NCI-H2107 (cell line): ENCODE measurements at regions not wholly inside any gene's neighbourhood (a gene's known extent, or its start where the extent isn't known, plus 50 kb on each side); places are given as distances from the start of the nearest gene placed in this dataset.

Experiments used
- DNase-seq: peaks from one replicate; lab custom pipeline; 2025; lab: John Stamatoyannopoulos, UW

DNA sequence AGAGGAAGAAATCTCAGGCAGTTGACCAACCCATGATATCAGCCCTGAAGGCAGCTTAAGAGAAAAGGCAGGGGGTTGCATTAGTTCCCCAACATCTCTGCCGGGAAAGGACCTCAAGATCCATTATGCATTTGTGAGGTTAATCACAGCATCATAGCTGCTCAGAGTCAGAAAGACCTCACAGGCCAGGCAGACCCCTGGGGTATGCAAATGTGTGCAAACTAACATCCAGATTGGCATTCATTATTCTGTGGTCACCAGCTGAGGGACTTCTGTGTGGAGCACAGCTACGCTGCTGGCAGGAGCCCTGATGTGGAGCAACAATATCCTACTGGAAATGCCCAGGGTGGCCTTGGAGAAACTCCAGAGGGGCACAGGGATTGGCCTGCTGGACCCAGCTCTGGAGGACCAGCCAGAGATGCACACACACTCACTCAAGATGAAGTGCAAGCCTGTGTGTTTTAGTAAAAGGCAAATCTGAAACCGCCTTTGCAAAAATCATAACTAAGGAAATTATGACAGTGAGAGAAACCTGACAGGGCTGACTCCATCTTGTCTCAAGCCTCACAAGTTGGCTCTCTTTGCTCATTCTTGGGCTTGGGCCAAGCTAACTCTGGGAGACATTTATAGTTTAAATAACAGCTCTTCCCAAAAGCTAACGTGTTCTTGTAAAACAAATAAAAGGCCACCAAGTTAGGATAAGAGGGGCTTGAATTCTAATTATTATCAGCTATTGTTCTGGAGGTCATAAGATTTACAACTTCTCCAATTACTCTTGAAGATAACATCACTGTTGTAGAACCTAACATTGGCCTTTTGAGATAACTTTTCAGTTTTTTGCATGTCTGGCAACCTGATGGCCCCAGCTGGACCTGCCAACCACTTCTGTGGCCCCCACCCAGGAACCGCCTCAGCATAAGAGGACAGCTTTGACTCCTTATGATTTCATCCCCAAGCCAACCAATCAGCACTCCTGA is 257.1 kb downstream of the UACA start:
- DNase-seq: no peak

GRCh38 chr15:70505411-70505919 is 257.9 kb downstream of the UACA start:
- no peak for DNase-seq

GRCh38 chr15:70504988-70505387 is 258.4 kb downstream of the UACA start:
- DNase-seq: no peak

DNA sequence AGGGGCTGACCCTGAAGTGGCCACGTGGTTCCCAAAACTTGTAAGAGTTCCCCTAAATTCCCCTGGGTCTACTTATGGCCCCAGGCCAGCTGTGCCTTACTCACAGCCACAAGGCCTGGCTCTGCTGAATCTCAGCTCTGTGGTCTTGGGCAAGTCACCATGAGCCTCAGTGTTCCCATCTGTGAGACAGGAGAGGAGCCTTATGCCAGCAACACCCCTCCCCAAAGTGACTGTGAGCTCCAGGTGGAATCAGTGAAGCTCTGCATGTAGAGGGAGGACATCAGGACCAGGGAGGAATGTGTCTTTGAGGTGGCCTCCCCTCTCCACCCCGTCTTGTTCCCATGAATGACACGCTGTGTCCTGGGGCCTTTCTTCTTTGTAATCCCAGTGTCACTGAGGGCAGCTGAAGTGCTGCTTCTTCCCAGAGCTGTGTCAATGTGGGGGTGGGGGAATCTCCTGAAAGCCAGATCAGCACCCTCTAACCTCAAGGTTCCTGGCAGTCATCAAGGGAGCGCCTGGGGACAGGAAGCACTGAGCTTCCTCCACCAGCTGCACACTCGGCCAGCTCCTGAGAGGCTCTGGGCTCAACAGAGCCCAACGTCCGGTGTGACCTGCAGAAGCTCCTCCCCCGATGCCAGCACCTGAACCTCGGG is 258.9 kb downstream of the UACA start:
- no peak for DNase-seq

DNA sequence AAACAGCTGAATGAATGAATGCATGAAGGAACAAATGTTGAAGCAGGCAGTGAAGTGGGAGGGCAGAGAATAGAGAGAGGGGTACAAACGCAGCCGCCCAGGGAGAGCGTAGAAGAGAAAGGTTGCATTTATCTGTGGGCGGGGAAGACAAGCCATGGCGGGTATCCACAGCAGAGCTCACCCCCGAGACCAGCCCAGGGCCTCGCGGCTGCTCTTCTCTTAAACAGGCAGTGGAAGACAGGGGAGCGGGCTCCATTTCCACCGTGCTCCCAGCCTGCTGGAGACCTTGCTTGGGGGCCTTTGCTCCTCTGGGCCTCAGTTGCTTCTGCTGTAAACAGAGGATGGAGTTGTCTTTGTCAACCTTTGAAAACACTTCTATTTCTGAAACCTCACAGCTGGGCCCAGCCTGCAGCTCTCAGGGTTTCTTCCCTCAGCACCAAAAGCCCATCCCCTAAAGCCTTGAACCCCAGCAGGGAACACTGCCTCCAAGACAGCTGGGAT is 259.5 kb downstream of the UACA start:
- no peak for DNase-seq

- no peak for DNase-seq
Measured at GRCh38 chr15:70503073-70503745, 260.1 kb downstream of the UACA start.

- no peak for DNase-seq
Measured at GRCh38 chr15:70502529-70502928, 260.8 kb downstream of the UACA start.

DNA sequence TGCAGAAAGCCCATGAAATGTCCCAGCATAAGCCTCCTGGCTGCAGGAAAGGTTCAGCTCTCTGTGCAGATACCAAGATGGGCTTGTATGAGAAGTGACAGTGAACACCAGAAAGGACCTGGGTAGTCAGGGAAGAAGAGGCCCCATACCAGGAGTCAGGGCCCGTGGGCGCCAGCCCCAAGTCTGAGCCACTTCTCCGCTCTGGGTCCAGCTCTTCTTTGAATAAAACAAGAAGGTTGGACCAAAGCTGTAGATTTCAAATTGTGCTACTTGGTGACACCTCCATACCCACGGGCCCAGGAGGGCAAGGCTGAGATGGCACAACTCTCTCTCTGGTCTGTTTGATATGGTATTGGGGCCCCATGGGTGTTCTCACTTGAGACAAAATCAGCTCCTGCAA is 261.5 kb downstream of the UACA start:
- DNase-seq: no peak

- DNase-seq: no peak
Measured at GRCh38 chr15:70501121-70501727, 262.1 kb downstream of the UACA start.

DNA sequence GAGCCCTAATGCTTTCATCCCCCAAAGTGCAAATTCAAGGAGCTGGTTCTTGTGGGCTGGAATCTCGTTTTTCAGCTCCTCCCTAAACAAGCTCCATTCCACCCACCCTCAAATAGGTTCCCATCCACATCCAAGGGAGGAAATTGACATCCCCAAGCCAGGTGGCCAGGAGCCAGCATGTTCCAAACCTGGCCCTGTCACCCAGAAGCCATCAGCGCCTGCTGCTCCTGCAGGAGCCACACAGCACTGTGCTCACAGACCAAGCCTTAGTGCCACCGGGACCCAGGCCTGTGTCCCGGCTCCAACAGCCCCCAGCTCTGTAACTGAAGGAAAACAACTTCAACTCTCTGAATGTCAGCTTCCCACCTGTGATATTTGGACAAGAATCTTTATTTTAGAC is 263.6 kb downstream of the UACA start:
- no peak for DNase-seq

DNA sequence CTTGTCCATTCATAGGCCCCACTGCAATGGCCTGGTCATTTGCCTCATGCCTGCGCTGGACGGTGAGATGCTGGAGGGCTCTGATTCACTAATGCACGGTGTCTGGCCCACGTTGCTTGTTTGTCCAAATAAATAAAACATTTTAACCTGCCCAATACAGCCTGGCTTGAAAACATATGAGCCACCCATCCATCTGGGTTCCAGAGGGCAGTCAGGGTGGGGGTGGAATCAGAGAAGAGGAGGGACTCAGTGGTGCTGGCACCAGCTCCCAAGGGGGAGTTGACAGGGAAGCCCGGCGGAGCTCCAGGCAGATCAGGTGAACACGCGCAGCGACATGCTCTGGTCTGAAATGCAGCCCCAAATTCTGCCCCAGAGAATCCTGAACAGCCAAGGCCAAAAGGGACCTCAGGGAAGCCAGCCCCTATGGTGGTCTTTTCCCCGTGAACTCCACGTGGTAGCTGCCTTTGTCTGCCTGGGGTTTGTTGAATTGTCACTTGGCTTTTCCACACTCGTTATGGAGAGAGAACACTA is 265.2 kb downstream of the UACA start:
- no peak for DNase-seq

- no peak for DNase-seq
Measured at GRCh38 chr15:70497661-70498060, 265.7 kb downstream of the UACA start.

- DNase-seq: no peak
Measured at GRCh38 chr15:70495991-70496599, 267.3 kb downstream of the UACA start.

DNA sequence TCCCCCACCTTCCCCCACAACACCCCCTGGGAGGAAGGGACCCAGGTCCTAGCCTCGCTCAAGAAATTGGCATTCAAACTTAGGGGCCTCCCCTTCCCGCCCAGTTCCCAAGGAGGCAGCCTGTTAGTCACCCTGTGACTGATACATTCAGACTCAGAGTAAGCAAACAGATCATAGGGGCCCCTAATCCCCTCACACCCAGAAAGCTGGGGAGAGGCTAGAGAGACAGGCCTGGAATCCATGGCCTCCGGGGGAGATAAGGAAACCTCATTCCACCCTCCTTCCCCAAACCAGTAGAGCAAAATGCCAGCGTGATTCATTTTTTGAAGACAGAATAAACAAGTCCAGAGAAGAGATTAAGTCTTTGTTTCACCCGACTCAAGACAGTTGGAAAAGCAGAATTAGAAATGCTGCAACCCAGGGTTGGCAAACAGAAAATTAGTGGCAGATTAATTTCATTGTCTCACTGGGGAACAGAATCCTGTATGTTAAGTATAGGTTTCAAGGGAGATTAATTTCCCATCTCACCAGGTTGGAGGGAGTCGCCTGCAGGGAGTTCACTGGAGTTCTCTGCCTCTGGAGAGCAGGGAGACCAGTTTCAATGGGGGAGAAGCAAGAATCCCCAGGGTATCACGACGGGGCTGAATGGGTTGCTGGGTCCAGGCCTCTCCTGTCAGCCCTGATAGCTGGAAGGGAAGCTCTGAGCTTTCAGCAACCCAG is 268.3 kb downstream of the UACA start:
- no peak for DNase-seq

- DNase-seq: no peak
Measured at GRCh38 chr15:70494517-70494851, 268.9 kb downstream of the UACA start.

- no peak for DNase-seq
Measured at GRCh38 chr15:70493787-70494516, 269.4 kb downstream of the UACA start.

GRCh38 chr15:70493376-70493775 is 270.0 kb downstream of the UACA start:
- DNase-seq: no peak

DNA sequence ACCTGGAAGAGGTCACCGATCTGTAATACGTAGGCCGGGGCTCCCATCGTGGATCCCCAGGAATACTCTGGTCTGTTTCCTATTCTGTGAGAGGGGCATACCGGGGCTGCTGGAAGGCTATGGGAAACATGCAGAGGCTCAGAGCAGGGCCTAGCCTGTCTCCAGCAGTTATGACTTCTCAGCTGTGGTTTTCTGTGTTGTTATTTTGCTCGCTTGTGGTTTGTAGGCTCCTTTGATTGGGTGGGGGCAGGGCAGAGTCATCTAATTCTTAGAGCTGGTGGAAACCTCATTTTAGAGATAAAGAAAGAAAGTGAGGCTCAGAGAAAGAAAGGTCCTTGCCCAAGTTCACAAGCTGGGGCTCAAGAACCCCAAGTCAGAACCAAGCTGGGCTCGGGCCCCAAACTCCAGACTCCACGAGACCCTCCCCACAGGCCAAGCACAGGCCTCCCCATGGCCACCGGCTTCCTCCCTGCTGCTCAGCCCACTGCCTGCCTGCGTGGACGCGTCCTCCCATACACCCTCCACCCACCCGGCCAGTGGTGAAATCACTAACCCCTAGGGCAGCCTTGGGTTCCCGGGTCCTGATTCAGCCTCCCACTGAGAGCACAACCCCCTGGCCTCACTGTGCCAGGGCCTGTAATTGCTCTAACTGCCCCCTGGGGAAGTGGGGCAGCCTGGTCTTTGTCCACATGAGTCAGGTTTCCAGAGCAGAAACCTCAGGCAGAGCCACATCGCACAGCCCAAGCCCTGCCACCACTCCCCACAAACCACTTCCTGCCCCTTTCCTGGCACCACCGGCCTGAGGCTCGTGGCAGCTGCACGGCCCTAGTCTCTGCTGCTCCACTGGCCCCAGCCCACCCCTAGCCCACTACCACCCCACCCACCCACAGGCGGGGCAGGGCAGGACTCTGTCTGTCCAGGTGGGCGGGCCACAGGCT is 270.8 kb downstream of the UACA start:
- no peak for DNase-seq

DNA sequence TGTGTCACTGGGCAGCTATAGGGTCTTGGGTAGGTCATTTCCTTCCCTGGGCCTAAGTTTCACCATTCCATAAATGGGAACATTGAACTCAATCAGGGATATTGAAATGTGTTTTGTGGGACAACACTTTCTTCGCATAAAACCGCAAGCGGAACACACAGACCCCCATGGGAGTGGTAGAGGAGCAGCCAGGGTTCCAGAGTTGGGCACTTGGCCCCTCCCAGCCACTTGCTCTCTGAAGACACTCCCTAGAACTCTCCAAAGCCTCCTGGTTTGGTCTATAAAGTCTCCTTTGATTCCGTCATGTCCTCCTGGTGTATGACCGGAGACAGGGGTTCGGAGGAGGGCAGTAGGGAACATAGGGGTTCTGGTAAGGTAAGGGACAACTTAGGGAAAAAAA is 271.7 kb downstream of the UACA start:
- DNase-seq: no peak
